ENCODE measurements at regions not wholly inside any gene's neighbourhood (a gene's known extent, or its start where the extent isn't known, plus 50 kb on each side); places are given as distances from the start of the nearest gene placed in this dataset.
"Not testable (repeated sequence)": the region's sequence is repeated elsewhere in the genome, so short reads cannot be mapped to it uniquely, and the experiment has no call there.

DNA sequence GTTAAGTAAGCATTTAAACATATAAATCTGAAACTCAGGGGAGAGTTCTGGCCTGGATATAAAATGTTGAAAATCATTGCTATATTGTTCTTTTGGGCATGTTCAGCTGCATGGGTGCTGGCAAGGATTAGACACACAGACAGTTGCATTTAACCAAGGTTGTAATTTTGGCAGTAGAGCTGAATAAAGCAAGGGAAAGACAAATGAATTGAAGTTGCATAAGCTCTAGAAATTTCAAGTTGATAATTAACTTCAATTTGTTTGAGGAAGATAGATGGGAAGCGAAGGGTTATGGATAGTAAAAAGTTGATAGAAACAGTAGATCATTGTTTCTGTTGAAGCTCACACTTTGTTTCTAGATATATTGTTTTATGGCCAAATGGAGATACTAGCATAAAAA is 97.2 kb upstream of the KCNJ18 start:
- H3K4me3 ChIP-seq, result no peak overlapping the region
- no peaks in the 10 kb centered on the region for H3K36me3 ChIP-seq (ENCODE audit: control insufficient read depth in 4 of 4, insufficient read depth in 4 of 4, low read length in 4 of 4)
- WGBS, 2 donors, result 83 to 86% methylated on average over 1 of the region's 1 CpG
- TF ChIP-seq, protein P1, sequence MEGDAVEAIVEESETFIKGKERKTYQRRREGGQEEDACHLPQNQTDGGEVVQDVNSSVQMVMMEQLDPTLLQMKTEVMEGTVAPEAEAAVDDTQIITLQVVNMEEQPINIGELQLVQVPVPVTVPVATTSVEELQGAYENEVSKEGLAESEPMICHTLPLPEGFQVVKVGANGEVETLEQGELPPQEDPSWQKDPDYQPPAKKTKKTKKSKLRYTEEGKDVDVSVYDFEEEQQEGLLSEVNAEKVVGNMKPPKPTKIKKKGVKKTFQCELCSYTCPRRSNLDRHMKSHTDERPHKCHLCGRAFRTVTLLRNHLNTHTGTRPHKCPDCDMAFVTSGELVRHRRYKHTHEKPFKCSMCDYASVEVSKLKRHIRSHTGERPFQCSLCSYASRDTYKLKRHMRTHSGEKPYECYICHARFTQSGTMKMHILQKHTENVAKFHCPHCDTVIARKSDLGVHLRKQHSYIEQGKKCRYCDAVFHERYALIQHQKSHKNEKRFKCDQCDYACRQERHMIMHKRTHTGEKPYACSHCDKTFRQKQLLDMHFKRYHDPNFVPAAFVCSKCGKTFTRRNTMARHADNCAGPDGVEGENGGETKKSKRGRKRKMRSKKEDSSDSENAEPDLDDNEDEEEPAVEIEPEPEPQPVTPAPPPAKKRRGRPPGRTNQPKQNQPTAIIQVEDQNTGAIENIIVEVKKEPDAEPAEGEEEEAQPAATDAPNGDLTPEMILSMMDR (IDR thresholded peaks at IDR 0.05; ENCODE audit: control extremely low read depth, extremely low read depth), result no peak
- H3K9ac ChIP-seq (ENCODE audit: insufficient read depth in 1 of 2, low read length in 2 of 2), result no peak overlapping the region
- H3K9me3 ChIP-seq (ENCODE audit: control insufficient read depth in 4 of 4, insufficient read depth in 3 of 4, low read length in 3 of 4), result peaks cover 0 to under 1% (median 0%) of the 10 kb centered on the region in 4 donors
- H3K27me3 ChIP-seq (ENCODE audit: control insufficient read depth in 3 of 3, insufficient read depth in 3 of 3, low read length in 2 of 3), result no peaks in the 10 kb centered on the region
- DNase-seq (no peak), ATAC-seq (ENCODE audit: insufficient read depth, low FRiP score) (no peak)
- H3K27ac ChIP-seq (ENCODE audit: low read depth in 1 of 2, low read length in 1 of 2), result no peak overlapping the region
- no peaks in the 10 kb centered on the region for H3K4me1 ChIP-seq (ENCODE audit: control insufficient read depth in 5 of 5, insufficient read depth in 5 of 5, low read length in 5 of 5)

DNA sequence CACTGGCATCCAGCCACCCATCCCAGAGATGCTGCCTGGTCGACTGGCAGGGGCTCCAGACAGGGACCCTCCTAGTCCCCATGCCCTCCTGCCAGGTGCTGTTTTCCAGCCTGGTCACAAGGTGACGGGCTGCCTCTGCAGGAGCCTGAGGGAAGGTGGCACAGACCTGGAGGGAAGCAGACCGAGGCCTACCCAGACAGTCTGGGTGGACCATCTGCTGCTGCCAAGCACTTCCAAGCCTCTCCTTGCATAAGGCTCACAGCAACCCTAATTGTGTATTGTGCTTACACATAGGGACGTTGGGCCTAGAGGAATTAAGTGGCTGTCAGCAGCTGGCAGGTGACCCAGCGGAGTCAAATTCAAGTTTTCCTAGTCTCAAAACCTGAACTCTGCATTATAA is 90.1 kb upstream of the KCNJ18 start:
- H3K9me3 ChIP-seq (ENCODE audit: control insufficient read depth in 4 of 4, insufficient read depth in 3 of 4, low read length in 3 of 4), result peaks cover 0 to 2% (median 0%) of the 10 kb centered on the region in 4 donors
- TF ChIP-seq, protein P1 (IDR thresholded peaks at IDR 0.05; ENCODE audit: control extremely low read depth, extremely low read depth), result no peak
- 65 to 73% methylated on average over 5 of the region's 5 CpGs for WGBS, 2 donors
- no peak for DNase-seq
- H3K27ac ChIP-seq (ENCODE audit: low read depth in 1 of 2, low read length in 1 of 2), result no peak overlapping the region
- no peak overlapping the region for H3K4me3 ChIP-seq
- no peaks in the 10 kb centered on the region for H3K4me1 ChIP-seq (ENCODE audit: control insufficient read depth in 5 of 5, insufficient read depth in 5 of 5, low read length in 5 of 5)
- no peaks in the 10 kb centered on the region for H3K36me3 ChIP-seq (ENCODE audit: control insufficient read depth in 4 of 4, insufficient read depth in 4 of 4, low read length in 4 of 4)
- H3K9ac ChIP-seq (ENCODE audit: insufficient read depth in 1 of 2, low read length in 2 of 2), result no peak overlapping the region
- ATAC-seq (ENCODE audit: insufficient read depth, low FRiP score), result no peak
- no peaks in the 10 kb centered on the region for H3K27me3 ChIP-seq (ENCODE audit: control insufficient read depth in 3 of 3, insufficient read depth in 3 of 3, low read length in 2 of 3)

DNA sequence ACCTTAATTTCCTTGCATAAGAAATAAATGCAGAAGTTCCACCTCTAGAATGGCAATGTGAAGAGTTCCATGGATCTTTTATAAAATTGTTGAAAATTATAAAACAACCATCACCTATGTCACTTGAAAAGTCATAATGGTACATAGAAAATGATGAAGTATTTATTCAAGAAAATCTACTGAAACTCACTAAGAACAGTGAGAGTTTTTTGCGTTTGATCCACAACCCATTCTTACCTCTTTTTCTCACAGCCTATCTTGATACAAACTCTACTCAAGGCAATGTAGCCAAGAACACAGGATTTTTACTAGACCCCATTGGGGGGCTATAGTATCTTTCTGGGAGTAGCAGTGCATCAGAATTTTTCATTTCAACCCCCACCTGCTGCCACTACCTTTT is 89.0 kb upstream of the KCNJ18 start:
- not testable (repeated sequence) for H3K27me3 ChIP-seq (ENCODE audit: control insufficient read depth in 3 of 3, insufficient read depth in 3 of 3, low read length in 2 of 3); H3K9ac ChIP-seq (ENCODE audit: insufficient read depth in 1 of 2, low read length in 2 of 2); H3K9me3 ChIP-seq (ENCODE audit: control insufficient read depth in 4 of 4, insufficient read depth in 3 of 4, low read length in 3 of 4); ATAC-seq (ENCODE audit: insufficient read depth, low FRiP score); H3K36me3 ChIP-seq (ENCODE audit: control insufficient read depth in 4 of 4, insufficient read depth in 4 of 4, low read length in 4 of 4); H3K4me1 ChIP-seq (ENCODE audit: control insufficient read depth in 5 of 5, insufficient read depth in 5 of 5, low read length in 5 of 5); DNase-seq; H3K4me3 ChIP-seq; H3K27ac ChIP-seq (ENCODE audit: low read depth in 1 of 2, low read length in 1 of 2)
- WGBS, 2 donors, result 84 to 100% methylated on average over 1 of the region's 1 CpG

DNA sequence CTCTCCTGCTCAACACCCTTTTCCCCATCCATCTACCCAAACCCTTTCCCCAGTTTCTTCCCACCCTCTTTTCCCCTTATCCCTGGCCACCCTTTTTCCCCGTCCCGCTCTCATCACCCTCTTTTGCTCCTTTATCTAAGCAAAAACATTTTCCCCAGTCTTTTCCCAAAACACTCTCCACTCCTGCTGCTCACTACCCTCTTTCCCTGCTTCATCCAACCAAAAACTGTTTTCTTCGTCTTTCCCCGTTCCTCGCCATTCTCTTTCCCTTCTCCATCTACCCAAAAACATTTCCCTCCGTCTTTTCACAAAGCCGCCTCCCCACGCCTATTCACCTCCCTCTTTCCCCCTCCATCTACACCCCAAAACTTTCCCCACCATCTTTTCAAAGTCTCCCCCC is 80.9 kb upstream of the KCNJ18 start:
- not testable (repeated sequence) for ATAC-seq (ENCODE audit: insufficient read depth, low FRiP score); H3K27ac ChIP-seq (ENCODE audit: low read depth in 1 of 2, low read length in 1 of 2); DNase-seq; H3K4me1 ChIP-seq (ENCODE audit: control insufficient read depth in 5 of 5, insufficient read depth in 5 of 5, low read length in 5 of 5); H3K27me3 ChIP-seq (ENCODE audit: control insufficient read depth in 3 of 3, insufficient read depth in 3 of 3, low read length in 2 of 3); H3K9ac ChIP-seq (ENCODE audit: insufficient read depth in 1 of 2, low read length in 2 of 2); H3K4me3 ChIP-seq; H3K9me3 ChIP-seq (ENCODE audit: control insufficient read depth in 4 of 4, insufficient read depth in 3 of 4, low read length in 3 of 4); H3K36me3 ChIP-seq (ENCODE audit: control insufficient read depth in 4 of 4, insufficient read depth in 4 of 4, low read length in 4 of 4)
- 93 to 96% methylated on average over 8 of the region's 8 CpGs for WGBS, 2 donors

DNA sequence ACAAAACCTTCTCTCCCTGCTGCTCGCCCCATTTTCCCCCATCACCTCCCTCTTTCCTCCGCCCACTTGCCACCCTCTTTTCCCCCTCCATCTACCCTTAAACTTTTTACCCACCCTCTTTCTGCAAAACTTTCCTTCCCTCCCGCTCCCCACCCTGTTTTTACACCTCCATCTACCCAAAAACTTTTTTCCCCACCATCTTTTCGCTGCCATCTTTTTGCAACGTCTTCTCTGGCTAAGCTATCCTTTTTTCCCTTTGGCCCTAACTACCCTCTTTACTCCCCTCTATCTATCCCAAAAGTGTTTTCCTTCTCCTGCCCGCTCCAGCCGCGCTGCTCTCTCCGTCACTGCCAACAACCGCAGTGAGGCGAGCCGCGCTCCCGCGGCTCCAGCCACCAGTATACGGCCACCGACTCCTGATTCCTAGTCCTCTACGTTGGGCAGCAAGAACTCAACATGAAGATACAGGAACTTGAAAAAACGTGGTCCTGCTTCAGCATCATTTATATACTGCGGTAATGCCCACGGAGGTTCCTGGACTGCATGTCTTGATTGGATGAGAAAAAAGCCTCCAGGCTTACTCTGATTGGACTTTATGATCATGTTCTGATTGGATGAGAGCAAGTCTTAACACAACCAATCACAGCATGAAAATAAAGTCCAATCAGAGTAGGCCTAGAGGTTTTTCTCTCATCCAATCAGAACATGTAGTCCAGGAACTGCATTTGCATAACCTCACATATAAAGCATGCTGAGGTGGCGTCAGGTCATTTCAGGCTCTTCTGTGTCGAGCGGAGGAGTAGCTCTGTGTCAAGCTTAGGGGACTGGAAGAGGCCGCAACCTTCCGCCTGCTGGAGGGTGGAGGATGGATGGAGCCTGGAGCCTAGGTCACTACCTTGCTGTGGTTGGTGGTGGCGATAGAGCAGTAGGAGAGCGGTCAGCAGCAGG is 79.9 kb upstream of the KCNJ18 start:
- not testable (repeated sequence) for ATAC-seq (ENCODE audit: insufficient read depth, low FRiP score); H3K27ac ChIP-seq (ENCODE audit: low read depth in 1 of 2, low read length in 1 of 2); H3K27me3 ChIP-seq (ENCODE audit: control insufficient read depth in 3 of 3, insufficient read depth in 3 of 3, low read length in 2 of 3); H3K9ac ChIP-seq (ENCODE audit: insufficient read depth in 1 of 2, low read length in 2 of 2); H3K9me3 ChIP-seq (ENCODE audit: control insufficient read depth in 4 of 4, insufficient read depth in 3 of 4, low read length in 3 of 4); H3K4me1 ChIP-seq (ENCODE audit: control insufficient read depth in 5 of 5, insufficient read depth in 5 of 5, low read length in 5 of 5); H3K36me3 ChIP-seq (ENCODE audit: control insufficient read depth in 4 of 4, insufficient read depth in 4 of 4, low read length in 4 of 4); H3K4me3 ChIP-seq; DNase-seq
- WGBS, 2 donors, result 83 to 84% methylated on average over 28 of the region's 28 CpGs
